ENCODE measurements at regions not wholly inside any gene's neighbourhood (a gene's known extent, or its start where the extent isn't known, plus 50 kb on each side); places are given as distances from the start of the nearest gene placed in this dataset.

DNA sequence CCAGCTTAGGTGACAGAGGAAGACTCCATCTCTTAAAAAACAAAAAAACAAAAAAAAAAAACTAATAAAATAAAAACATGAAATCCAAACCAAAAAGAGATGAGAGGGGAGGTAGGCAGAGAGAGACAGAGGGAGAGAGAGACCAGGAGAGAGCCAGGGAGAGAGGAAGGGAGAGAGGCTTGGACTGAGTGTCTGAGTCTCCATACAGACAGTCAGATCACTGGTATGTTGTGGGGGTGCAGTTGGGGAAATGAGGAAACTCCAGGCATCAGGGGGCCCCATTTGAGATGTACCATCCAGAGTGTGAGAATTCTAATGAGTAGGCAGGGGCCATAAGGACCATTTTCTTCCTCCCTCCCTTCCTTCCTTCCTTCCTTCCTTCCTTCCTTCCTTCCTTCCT lies 53.1 kb upstream of the SEPTIN5 start:
- TF ChIP-seq, protein P1, sequence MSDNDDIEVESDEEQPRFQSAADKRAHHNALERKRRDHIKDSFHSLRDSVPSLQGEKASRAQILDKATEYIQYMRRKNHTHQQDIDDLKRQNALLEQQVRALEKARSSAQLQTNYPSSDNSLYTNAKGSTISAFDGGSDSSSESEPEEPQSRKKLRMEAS (IDR thresholded peaks at IDR 0.05; ENCODE audit: insufficient read depth, insufficient read length) = no peak
- TF ChIP-seq, protein P2, sequence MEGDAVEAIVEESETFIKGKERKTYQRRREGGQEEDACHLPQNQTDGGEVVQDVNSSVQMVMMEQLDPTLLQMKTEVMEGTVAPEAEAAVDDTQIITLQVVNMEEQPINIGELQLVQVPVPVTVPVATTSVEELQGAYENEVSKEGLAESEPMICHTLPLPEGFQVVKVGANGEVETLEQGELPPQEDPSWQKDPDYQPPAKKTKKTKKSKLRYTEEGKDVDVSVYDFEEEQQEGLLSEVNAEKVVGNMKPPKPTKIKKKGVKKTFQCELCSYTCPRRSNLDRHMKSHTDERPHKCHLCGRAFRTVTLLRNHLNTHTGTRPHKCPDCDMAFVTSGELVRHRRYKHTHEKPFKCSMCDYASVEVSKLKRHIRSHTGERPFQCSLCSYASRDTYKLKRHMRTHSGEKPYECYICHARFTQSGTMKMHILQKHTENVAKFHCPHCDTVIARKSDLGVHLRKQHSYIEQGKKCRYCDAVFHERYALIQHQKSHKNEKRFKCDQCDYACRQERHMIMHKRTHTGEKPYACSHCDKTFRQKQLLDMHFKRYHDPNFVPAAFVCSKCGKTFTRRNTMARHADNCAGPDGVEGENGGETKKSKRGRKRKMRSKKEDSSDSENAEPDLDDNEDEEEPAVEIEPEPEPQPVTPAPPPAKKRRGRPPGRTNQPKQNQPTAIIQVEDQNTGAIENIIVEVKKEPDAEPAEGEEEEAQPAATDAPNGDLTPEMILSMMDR (IDR thresholded peaks at IDR 0.05; ENCODE audit: extremely low read depth in 1 of 2, insufficient read depth in 1 of 2, low read depth in 1 of 2, low read length in 2 of 2) = no peak
- no peak for TF ChIP-seq POLR2AphosphoS5 (IDR thresholded peaks at IDR 0.05; ENCODE audit: insufficient read depth, low read depth, low read length)
